ENCODE measurements at regions not wholly inside any gene's neighbourhood (a gene's known extent, or its start where the extent isn't known, plus 50 kb on each side); places are given as distances from the start of the nearest gene placed in this dataset.
"Not testable (repeated sequence)": the region's sequence is repeated elsewhere in the genome, so short reads cannot be mapped to it uniquely, and the experiment has no call there.

DNA sequence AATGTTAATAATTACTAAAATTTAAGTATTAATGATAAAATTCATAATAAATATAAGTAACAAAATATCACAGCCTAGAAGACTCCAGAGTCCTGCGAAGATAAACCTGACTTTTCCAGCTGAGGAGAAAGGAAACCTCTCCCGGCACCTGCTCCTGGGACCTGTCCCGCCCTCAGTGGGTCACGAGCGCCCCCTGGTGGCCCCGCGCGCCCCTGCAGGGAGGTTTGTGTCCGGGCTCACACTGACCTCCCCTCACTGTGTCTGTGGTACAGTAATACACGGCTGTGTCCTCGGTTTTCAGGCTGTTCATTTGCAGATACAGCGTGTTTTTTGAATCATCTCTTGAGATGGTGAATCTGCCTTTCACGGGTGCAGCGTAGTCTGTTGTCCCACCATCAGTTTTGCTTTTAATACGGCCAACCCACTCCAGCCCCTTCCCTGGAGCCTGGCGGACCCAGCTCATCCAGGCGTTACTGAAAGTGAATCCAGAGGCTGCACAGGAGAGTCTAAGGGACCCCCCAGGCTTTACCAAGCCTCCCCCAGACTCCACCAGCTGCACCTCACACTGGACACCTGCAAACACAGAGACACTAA lies 627.1 kb downstream of the TMEM121 start:
- in situ Hi-C loops (cut with MboI; ENCODE audit: low sequenced_read_pairs): not testable (repeated sequence)

DNA sequence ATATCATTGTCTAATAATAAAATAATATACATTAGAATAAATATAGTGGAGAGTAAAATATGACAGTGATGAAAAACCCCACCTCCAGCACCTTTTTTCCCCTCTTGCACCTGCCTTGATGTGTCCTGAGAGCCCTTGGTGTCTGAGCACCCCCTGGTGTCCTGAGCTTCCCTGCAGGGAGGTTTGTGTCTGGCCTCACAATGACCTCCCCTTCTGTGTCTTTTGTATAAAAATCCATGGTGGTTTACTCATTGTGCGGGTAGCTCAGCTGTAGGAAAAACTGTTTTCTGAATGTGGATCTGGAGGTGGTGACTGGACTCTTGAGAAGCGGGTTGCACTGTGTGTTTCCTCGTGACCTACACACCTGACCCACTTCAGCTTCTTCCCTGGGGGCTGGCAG lies 636.9 kb downstream of the TMEM121 start:
- in situ Hi-C loops (cut with MboI; ENCODE audit: low sequenced_read_pairs): no loop called here

DNA sequence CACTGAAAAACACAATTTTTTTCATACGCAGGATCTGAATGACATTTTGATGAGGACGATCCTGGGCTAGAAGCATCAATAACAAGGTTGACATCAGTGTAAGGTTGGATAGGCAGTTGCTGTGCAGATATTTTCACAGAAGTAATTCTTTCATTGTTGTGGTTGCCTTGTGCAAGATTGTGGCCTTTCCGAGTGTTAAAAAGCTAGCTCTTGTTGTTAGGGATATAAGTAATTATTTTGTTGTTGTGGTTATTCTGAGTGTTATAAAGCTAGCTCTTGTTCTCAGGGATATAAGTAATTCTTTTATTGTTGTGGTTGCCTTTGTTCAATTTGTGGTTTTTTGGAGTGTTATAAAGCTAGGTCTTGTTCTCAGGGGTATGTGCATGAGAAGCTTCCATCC lies 637.4 kb downstream of the TMEM121 start:
- in situ Hi-C loops (cut with MboI; ENCODE audit: low sequenced_read_pairs): not testable (repeated sequence)

DNA sequence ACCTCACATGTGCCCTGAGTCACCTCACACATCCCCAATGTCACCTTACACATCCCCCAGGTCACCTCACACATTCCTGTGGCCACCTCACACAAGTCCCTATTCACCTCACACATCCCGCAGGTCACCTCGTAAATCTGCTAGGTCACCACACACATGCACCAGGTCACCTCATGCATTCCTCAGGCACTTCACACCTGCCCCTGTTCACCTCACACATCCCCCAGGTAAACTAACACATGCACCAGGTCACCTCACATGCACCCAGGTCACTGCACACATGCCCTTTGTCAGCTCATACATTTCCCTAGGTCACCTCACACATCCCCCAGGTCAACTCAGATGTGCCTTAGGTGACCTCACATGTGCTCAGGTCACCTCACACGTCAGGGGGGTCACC lies 639.8 kb downstream of the TMEM121 start:
- in situ Hi-C loops (cut with MboI; ENCODE audit: low sequenced_read_pairs): no loop called here

DNA sequence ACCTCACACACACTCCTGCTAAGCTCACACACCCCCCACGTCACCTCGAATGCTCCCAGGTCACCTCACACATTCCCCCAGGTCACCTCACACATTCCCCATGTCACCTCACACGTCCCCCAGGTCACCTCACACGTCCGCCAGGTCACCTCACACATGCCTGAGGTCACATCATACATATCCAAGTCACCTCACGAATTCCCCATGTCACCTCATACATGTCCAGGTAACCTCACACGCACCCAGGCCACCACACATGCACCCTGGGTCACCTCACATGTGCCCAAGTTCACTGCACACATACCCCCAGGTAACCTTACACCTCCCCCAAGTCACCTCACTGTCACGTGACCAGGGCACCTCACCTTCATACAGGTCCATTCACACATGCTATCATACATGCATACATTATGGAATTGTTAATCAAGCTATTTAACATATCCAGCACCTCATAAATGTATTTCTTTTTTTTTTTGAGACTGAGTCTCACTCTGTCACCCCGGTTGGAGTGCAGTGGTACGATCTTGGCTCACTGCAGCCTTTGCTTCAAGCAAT lies 640.3 kb downstream of the TMEM121 start:
- in situ Hi-C loops (cut with MboI; ENCODE audit: low sequenced_read_pairs): no loop called here

DNA sequence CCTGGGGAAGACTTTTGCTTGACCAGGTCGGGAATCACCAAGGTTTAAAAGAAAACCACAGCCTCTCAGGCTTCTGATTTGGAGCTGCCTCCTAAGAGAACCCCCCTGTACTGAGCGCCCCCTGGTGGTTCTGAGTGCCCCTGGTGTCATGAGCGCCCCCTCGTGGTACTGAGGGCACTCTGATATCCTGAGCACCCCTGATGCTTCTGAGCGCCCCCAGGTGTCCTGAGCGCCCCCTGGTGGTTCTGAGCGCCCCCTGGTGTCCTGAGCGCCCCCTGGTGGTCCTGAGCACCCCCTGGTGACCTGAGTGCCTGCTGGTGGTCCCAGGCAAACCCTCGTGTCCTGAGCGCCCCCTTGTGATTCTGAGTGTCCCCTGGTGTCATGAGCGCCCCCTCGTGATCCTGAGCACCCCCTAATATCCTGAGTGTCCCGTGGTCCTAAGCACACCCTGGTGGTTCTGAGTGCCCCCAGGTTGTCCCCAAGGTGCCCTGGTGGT lies 643.8 kb downstream of the TMEM121 start:
- in situ Hi-C loops (cut with MboI; ENCODE audit: low sequenced_read_pairs): not testable (repeated sequence)

DNA sequence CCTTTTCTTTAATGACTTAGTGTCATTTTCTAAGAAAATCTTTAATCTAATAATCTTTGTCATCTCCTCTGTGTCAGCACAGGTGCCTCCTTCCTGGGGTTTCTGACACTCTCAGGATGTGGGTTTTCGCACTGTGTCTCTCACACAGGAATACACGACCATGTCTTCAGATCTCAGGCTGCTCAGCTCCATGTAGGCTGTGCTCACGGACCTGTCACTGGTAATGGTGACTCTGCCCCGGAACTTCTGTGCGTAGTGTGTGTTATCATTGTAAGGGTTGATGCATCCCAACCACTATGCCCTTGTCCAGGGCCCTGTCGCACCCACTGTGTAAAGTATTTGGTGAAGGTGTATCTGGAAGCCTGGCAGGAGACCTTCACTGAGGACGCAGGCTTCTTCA lies 647.8 kb downstream of the TMEM121 start:
- in situ Hi-C loops (cut with MboI; ENCODE audit: low sequenced_read_pairs): no loop called here

DNA sequence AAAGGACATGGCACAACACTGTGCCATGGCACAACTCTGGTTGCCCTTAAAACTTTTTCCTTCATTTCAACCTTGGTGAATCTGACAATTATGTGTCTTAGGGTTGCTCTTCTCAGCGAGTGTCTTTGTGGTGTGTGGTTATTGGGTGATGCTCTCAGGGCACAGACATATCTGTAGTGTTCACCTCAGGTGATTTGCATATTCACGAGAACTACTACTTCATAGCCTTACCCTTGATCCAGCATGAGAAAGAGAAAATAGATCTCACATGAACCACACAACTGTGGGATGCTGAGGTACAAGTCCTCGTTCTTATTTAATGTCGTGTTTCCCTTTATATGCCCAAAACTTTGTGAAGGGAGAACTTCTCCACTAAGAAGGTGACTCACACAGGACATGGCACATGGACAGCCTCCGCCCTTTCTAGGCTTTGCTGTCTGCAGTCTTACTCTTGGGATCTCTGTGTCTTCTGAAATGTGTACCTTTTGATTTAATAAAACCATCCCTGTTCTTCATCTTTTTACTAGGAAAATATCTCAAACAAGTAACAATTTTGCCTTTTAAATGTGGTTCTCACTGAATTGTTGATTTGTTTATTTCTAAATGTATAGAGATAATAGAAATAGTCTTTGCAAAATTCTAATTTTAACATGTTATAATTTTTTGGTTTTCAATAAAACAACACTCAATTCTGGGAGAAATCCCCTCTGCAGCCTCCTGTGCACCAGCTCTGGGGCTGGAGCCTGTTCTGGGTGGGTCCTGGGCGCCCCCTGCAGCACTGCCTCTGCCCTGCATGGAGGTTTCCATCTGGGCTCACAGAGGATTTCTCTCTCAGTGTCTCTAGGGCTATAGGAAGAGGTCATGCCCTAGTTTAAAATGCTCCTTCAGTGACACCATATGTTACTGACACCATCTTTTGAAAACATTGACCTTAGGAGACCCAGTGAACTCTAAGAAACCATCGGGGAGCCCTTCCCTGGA lies 651.2 kb downstream of the TMEM121 start:
- in situ Hi-C loops (cut with MboI; ENCODE audit: low sequenced_read_pairs): not testable (repeated sequence)

DNA sequence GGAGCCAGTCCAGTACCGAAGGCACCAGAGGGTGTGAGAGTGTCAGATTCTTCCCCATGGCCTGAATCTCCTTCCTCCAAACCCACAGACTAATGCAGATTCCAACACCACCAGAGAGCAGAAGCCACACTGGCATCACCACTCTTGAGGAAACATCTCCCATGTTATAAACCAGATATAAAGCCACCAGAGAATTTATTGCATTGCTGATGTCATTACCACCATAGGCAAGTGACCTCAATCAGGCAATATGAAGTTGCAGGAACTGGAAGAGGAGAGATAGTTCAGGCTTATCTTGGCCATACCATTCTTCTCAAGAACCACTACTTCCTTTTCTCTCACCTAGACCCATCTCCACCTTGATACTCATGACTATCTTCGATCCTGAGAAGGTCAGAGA lies 653.4 kb downstream of the TMEM121 start:
- in situ Hi-C loops (cut with MboI; ENCODE audit: low sequenced_read_pairs): no loop called here

DNA sequence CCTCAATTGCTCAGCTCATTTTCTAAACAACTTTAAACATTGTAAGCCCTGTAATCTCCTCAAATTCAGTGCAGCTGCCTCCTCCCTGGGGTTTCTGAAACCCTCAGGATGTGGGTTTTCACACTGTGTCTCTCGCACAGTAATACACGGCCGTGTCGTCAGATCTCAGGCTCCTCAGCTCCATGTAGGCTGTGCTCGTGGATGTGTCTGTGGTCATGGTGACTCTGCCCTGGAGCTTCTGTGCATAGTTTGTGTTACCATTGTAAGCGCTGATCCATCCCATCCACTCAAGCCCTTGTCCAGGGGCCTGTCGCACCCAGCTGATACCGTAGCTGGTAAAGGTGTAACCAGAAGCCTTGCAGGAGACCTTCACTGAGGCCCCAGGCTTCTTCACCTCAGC lies 658.4 kb downstream of the TMEM121 start:
- in situ Hi-C loops (cut with MboI; ENCODE audit: low sequenced_read_pairs): not testable (repeated sequence)

DNA sequence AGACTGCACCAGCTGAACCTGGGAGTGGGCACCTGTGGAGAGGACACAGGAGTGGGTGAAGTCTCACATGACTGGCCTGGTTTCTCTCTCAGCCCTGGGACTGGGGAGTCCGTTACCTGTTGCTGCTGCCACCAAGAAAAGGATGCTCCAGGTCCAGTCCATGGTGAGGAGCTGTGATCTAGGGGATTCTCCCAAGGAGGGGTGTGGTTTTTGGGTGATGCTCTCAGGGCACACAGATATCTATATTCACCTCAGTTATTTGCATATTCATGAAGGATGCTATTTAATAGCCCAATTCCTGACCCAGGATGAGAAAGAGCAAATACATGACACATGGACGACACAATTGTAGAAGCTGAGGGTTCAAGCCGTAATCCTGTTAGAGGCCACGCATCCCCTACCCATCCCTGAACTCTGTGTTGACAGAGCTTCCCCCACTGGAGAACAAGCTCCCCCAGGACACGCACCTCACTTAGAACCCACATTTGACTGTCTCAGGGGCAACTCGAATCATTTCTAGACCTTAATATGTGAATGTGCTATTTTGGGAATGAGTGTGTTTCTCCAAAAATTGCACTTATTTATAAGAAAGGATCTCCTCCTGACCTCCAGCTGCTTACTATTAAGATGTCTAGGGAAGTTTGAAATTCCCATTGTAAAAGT lies 658.9 kb downstream of the TMEM121 start:
- in situ Hi-C loops (cut with MboI; ENCODE audit: low sequenced_read_pairs): not testable (repeated sequence)

DNA sequence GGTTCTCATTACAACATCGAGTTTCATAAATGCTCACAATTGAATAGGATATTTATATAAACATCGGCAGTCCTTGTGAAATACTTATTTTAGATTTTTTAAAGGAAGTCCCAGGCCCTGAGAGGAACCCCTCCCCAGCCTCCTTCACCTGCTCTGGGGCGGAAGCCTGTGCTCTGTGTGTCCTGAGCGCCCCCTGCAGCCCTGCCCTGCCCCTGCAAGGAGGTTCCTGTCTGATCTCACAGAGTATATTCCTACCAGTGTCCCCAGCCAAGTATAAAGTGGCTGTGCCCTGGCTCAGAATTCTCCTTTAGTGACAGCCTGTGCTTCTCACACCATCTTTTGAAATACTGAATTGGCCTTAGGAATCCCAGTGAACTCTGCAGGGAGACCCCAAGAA lies 659.5 kb downstream of the TMEM121 start:
- in situ Hi-C loops (cut with MboI; ENCODE audit: low sequenced_read_pairs): no loop called here

DNA sequence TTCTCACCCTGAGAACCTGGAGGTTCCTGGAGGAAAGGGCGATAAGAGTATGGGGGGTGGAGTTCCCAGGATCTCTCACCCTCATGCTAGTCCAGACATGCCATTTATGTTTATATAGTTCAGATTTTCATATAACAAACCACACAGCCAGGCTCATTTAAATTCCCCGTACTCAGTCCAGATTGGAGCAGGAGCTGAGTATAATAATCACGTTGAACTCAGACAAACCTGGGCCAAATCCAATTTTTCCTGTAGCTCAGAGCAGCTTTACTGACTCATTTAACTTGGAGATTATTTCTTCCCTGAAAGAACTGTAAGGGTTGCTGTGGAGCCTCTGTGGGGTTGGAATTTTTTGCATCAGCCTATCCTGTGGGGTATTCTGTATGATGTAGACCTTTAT lies 660.8 kb downstream of the TMEM121 start:
- in situ Hi-C loops (cut with MboI; ENCODE audit: low sequenced_read_pairs): no loop called here

DNA sequence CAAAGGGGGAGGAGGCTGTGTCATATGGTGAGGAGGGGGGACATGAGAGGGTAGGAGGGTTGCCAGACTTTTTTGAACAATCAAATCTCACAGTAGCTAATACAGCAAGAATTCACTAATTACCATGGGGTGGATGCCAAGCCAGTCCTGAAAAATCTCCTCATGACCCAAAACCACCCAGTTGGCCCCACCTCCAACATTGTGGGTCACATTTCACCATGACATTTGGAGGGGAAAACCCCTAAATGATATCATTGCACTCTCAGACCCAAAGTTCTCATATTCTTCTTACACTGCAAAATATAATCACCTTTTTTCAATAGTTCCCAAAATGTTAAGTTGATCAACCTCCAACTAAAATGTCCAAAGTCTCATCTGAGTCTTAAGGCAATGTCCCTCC lies 666.3 kb downstream of the TMEM121 start:
- in situ Hi-C loops (cut with MboI; ENCODE audit: low sequenced_read_pairs): not testable (repeated sequence)

DNA sequence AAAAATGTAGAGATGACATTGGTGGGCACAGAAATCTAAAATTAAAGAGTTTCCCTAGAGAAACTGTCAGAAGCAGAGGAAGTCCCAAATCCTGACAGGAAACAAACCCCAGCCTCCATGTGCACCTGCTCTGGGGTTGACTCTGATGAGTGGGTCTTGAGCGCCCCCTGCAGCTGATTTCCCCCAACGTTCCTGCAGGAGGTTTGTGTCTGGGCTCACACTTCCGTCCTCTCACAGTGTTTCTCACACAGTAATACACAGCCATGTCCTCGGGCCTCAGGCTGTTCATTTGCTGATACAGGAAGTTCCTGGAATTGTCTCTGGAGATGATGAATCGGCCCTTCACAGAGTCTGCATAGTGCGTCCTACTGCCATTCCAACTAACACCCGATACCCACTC lies 670.1 kb downstream of the TMEM121 start:
- in situ Hi-C loops (cut with MboI; ENCODE audit: low sequenced_read_pairs): not testable (repeated sequence)

DNA sequence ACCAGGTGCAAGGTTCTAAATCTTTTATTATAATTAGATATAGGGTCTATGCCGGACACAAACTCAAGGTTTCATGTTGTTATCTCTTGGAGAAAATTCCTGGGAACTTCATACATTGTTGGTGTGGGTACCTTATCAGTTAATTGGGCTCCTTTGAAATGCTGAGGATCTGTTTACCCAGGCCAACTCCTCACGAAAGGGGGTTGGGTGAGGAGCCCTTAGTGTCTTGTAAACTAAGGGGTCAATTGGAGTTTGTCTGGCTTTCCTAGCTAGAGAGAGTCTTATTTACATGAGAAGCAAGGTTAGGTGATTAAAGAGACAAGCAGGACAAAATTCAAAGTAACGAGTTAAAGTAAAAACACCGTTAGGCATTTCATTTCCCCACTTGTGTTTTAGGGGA lies 670.9 kb downstream of the TMEM121 start:
- in situ Hi-C loops (cut with MboI; ENCODE audit: low sequenced_read_pairs): not testable (repeated sequence)

DNA sequence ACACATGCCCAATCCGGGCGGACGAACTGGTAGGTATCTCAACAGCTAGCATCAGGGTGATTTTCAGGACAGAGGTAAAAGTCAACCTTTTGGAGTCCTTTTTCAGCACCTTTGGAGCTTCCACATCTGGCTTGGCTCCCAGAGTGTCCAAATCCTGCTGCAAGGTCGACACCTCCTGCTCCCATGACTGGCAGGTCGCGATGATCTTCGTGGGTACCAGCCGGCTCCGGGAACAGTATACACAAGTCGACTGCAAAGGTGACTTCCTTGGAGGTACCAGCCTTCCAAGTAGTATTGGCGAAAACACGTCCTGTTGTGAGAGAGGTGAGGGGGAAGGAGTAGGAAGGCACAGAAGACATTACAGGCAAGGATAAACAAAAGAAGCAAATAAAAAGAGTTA lies 672.7 kb downstream of the TMEM121 start:
- in situ Hi-C loops (cut with MboI; ENCODE audit: low sequenced_read_pairs): no loop called here

DNA sequence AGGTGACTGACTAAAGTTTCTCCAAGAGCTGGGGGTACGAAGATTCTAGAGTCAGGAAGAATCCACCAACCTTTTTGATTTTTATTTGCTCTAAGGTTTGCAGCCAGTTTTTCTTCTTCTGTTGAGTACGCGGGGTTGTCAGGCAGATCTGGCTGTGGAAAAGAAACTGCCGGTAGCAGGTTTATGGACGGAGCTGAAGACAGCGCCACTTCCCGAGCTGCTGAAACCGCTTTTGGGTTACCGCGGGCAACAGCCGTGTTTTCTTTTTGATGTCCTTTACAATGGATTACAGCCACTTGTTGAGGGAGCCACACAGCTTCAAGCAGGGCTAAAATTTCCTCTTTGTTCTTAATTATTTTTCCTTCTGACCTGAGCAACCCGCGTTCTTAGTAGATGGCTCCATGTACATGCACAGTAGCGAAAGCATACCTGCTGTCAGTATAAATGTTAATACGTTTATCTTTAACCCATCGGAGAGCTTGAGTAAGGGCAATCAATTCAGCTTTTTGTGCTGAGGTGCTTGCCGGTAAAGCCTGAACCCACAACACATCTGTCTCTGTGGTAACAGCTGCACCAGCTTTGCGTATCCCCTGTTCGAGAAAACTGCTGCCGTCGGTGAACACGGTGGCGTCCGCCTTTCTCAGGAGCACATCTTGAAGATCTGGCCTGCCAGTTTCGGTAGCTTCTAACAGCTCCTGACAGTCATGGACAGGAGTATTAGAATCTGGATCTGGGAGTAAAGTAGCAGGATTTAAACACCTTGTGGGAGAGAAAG lies 674.3 kb downstream of the TMEM121 start:
- in situ Hi-C loops (cut with MboI; ENCODE audit: low sequenced_read_pairs): no loop called here

DNA sequence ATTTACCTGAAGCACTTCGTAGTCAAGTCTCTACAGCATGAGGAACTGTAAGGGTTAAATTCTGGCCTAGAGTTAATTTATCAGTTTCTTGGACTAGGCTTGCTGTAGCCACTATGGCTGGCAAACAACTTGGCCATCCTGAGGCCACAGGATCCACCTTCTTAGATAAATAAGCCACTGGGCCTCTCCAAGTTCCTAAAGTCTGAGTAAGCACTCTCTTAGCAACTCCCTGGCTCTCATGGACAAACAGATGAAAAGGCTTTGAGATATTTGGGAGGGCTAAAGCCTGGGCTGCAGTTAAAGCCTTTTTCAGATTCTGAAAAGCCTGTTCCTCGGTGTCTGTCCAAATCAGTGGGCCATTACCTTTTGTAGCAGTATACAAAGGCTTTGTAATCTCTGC lies 675.0 kb downstream of the TMEM121 start:
- in situ Hi-C loops (cut with MboI; ENCODE audit: low sequenced_read_pairs): no loop called here

DNA sequence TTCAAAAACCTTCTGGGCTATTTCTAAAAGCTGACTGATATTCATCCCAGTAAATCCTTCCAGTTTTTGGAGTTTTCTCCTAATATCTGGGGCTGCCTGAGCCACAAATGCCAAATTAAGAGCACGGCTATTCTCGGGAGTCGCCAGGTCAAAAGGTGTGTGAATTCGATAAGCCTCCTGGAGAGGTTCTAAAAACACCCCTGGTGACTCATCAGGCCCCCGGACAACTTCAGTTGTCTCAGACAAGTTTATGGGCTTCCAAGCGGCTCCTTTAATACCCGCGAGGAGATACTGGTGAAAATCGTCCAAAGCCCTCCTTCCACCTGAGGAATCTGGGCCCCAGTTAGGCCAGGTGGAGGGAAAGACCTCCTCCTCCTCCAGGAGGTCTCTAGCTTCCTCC lies 677.1 kb downstream of the TMEM121 start:
- in situ Hi-C loops (cut with MboI; ENCODE audit: low sequenced_read_pairs): no loop called here

DNA sequence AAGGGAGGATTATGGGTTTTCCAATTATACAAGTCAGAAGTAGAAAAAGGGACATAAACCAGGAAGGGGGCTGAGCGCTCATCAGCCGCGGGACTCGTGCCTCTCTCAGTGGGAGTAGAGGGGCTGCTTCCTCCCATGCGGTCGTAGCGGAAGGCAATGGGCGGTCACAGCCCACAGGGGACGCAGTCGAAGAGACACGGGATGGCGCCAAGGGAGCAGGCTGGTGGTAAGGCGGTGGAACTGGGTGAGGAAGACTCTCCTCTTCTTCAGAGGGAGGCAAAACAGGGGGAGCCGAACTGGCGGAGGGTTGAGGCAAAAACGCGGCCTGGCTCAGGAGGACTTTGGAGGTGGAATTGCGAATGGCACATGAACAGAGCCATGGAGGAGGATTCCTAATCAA lies 677.7 kb downstream of the TMEM121 start:
- in situ Hi-C loops (cut with MboI; ENCODE audit: low sequenced_read_pairs): no loop called here
